SK-N-MC (cell line): ENCODE measurements at regions not wholly inside any gene's neighbourhood (a gene's known extent, or its start where the extent isn't known, plus 50 kb on each side); places are given as distances from the start of the nearest gene placed in this dataset.

Experiments used
- EZH2 ChIP-seq: fragments of 200-600 bp; sonication (generic); IDR thresholded peaks from one replicate; pipeline ENCODE4 v1.6.1; 2017; ENCODE audit warnings: antibody characterized with exemption
- POLR2AphosphoS5 ChIP-seq: IDR thresholded peaks from 2 replicates; pipeline ENCODE4 v1.6.1; 2012; ENCODE audit warnings: mild to moderate bottlenecking, low read depth, low read length, borderline replicate concordance

GRCh38 chr2:106285237-106285829 is 91.2 kb upstream of the UXS1 start:
- no peak for TF ChIP-seq POLR2AphosphoS5
- no peak for TF ChIP-seq EZH2
